GM21737 (cell line): ENCODE measurements at regions not wholly inside any gene's neighbourhood (a gene's known extent, or its start where the extent isn't known, plus 50 kb on each side); places are given as distances from the start of the nearest gene placed in this dataset.

ENCODE experiments used
- ATAC-seq: cut with Tn5 transposase; IDR thresholded peaks from one replicate; pipeline ENCODE4 v1.9.1; 2021; ENCODE audit warnings: mild to moderate bottlenecking, moderate library complexity; ENCODE audit not compliant: unreplicated experiment

DNA sequence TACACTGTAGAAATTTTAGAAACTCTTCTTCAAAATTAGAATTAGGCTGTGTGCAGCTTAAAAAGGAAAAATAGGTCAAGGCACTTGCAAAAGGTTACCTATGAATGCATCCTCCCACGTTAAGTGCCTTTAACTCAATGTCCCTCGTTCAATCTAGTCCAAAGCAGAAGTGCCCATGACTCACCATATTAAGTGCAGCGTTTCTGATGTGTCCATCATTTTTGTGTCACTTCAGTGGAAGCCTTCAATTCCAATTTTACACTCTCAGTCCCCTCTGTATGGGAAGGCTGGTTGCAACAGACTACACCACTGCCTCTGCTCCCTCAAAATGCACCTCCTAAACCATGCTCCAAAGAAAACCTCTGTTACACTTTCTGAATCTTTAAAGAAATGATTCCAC lies 53.4 kb downstream of the FOXB1 start:
- ATAC-seq, result no peak

DNA sequence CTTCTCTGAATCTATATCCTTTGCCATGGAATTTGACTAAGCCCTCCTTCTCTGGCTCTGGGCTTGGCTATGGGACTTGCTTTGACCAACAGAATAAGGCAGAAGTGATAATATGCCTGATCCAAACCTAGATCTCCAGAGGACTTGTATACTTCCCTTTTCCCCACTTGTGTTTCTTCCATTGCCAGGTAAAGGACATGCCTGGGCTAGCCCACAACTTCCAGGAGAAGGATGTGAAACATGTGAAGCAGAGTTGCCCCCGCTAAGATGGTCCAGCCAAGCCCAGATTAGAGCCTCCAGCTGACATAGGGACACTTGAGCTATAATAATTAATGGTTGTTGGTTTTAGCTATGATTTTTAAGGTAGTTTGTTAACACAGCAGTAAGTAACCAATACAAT lies 55.1 kb downstream of the FOXB1 start:
- ATAC-seq, result no peak

DNA sequence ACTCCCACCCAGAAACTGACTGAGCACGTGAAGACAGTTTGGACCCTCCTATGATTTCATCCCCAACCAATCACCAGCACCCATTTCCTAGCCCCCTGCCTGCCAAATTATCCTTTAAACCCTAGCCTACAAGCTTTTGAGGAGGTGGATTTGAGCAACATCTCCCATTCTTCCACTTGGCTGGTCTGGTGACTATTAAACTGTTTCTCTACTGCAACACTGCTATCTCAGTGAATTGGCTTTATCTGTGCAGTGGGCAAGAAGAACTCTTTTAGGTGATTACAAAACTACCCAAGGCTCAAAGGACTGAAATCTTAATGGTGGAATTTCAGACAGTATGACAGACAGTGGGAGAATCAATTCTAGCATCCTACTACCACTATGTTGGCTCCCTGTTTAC lies 57.6 kb downstream of the FOXB1 start:
- no peak for ATAC-seq

DNA sequence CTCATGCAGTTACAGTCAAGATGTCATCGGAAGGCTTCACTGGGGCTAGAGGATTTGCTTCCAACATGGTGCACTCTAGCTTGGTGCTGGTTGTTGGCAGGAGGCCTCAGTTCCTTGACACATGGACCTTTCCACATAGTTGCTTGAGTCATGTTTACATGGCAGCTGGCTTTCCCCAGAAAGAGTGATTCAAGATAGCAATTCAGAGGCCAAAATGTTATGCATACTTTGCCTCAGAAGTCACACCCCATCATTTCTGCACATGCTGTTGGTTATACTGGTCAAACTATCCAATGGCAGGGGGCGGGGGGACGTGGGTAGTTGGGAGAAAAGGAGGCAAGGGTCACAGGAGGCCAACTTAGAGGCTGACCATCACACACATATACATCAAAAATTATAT lies 58.7 kb downstream of the FOXB1 start:
- no peak for ATAC-seq

DNA sequence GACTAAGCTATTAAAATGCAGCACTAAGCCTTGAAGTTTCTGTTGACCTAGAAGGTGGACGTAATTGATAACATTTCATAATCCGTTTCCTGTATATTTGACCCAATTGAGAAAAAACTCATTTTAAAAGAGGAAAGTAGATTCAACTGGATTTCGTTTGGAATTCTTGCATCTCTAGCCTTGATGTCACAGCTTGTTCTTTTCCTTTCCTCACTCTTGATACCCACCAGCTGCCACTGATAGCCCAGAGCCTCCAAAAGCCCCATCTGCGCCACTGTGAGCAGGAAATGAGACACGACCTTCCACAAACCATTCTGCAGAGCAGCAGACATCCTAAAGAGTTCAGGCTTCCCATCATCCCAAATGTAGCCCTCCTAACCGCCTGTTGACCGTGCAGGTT lies 61.8 kb downstream of the FOXB1 start:
- ATAC-seq, result no peak

DNA sequence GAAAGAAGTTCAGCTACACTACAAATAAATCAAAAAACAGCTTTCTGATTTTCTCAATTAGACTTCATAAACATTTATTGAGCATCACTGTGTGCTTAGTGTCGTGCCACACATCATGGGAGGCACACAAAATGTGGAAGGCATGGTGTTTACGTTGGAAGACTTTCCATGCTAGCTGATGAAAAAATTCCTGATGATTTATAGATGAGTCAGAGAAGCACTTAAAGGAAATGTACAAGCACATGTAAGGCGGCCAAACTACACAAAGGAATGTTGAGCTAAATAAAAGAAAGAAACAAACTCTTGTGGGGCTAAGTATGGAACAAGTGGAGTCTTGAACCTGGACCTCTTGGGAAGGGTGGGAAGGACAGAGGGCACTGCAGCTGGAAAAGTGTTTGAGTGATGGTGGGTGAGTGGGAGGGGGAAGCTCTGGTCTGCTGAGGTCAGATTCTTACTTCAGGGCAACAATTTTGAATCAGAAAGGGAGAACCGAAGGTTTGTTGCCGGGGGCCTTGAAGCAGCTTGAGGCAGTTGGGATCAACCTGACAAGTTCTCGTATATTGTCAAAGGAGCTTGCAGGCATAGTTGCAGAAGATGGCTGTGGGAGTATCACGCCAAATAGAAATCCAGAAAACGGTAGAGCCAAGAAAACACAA lies 66.9 kb downstream of the FOXB1 start:
- no peak for ATAC-seq

DNA sequence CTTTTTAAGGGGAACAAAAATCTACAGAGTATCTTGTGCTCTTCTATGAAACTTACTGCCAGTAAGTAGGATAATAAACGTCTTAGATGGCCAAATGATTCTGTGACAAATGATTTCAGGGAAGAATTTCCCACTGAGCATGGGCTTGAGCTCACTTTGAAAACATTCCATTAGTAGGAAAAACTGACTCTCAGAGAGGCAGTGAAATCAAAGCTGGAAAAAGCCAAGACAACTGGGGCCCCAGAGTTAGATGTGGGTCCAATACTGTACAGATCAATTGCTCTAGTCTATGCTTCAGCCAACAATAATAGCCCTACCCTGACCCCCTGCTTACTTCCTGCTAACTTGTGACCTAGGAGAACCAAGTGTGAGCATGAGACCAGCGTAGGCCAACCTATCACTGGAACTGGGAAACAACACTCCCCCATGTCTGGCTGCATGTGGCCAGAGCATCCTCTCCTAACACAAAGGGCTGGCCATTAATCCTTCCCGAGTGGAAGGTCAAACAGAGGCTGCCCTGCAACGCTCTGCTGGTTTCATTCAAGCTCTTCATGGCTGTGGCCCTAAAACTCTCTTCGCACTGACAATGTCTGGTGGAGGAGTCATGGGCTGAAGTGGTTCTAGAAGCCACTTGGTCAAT lies 68.8 kb downstream of the FOXB1 start:
- ATAC-seq, result no peak

DNA sequence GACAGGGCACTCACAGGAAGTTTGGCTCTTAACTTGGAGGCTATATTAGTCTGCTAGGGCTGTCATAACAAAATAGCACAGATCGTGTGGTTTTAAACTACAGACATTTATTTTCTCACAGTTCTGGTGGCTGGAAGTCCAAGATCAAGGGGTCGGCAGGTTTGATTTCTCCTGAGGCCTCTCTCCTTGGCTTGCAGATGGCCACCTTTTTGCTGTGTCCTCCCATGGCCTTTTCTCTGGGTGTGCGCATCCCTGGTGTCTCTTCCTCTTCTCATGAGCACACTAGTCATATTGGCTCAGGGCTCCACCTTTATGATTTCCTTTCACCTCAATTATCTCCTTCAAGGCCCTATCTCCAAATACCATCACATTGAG lies 69.3 kb downstream of the FOXB1 start:
- no peak for ATAC-seq

DNA sequence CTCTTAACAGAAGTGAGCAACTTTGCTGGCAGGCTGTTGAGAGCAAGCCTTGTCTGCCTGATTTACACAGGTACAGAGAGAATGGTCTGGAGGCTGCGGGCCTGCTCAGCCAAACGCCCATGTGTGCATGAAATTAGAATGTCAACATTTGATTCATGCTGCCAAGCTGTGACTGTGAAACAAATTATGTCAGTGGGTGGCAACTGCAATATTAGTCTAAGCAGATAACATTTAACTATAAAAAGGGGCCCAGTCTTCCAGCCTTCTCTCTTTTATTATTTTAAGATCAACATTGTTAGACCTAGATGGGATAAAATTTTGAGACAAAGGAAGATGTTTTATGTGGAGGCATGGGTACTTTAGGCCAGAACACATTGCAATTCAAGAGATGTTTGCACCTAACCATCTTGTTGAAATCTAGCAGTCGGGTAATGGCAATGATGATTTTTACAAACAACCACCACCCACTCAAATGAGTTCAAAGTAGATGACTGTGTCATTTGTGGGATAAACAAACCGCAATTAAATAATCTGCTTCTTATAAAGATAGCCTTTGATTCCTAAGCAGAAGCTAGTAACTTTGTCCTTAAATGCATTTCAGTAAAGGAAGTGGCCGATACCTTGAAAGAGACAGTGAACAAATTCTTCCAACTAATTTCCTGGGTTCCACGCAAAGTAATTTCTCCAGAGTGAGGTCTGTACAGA lies 70.2 kb downstream of the FOXB1 start:
- ATAC-seq, result no peak

DNA sequence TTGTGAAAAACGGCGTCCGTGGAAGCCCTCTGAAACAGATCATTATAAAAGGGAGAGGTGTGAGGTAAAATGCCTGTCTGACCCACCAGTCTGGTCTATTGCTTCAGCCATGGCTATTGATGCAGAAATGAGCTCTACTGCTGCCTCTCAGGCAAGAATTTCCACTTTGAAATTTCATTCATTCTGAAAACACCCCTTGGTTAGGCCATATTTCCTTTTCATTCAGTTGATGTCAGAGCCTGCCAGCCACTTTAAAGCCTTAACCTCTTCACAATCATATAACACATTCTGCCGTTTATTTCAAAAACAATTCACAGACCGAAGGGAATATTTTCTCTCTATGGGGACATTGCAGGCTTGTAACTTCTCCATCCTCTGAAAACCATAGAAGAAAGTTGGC lies 71.9 kb downstream of the FOXB1 start:
- ATAC-seq, result no peak

DNA sequence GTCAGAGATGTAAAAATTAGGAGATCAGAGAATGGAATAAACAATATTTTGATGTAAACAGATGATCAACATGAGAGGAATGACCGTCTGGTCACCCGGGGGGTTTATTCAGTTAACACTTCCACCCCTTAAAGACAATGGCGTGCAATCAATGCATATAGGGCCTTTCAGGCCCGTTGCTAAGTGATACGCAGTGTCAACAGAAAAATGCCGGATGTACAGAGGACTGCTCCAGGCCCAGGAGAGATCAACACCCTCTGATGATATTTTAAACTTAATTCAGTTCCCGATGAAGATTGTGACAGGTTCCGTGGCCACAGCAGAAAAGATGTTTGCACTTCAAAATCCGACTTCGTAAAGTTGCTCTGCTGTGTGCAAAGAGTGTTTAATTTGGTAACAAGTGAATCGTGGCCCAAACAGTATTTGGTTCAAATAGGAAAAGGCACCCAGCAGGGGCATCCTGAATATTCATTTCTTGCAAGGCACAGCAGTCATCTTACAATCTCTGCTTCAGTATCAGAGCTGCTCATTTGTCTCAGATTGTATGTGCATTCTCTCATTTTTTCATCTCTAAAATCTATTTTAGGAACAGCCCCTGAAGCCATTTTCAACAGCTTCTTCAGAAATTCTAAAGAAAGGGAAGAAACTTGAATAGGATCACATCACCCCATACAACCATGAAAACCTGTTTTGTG lies 72.6 kb downstream of the FOXB1 start:
- no peak for ATAC-seq

DNA sequence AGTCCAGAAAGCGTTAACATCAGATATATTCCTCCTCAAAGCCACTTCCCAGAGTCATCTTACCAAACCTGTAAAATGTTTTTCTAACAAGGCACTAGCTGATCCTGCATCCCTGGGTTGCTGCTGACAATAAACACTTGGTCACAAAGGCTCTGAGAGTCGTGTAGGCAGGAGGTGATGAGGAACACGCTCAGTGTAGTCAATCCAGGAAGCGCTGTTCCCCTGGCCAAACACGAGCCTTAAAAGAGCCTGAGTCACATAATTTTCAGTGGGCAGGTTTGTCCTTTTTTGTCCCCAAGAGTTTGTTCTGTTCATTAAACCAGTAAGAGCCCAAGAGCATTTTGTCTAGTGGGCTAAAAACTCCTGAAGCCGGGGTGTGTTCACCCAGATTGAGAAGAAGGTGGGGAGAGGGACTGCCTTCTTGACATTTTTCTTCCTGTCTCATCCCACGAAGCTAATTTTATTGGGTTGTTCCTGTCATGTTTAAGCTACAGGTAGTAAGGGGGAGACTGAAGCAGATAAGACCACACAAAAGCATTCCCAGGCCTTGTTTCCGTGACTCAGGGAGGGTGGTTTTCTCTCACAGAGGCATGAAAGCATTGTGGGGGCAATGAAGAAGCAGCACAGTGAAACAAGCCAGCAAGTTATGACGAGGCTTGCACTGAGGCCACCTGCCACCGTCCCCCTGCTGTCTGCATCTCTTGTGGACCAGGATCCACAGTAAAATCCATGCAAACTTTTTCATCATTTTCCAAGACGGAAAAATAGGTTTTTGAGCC lies 73.7 kb downstream of the FOXB1 start:
- ATAC-seq, result no peak

DNA sequence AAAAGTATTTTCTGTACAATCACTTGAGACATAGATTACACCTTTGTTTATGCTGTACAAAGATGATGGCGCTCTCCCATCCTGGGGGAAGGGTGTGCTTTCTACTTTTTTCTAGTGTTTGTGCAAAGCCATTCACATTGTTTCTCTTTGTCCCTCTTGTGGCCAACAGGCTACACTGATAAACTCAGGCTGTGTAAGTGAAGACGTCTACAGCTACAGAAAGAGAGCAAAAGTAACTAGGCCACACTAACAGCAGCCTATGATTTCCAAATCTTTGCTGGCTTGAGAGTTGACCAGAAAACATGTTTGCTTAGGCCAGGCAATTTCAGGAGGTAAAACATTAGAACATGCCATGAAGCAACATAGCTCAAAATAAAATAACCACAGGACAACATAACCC lies 75.1 kb downstream of the FOXB1 start:
- ATAC-seq, result no peak

DNA sequence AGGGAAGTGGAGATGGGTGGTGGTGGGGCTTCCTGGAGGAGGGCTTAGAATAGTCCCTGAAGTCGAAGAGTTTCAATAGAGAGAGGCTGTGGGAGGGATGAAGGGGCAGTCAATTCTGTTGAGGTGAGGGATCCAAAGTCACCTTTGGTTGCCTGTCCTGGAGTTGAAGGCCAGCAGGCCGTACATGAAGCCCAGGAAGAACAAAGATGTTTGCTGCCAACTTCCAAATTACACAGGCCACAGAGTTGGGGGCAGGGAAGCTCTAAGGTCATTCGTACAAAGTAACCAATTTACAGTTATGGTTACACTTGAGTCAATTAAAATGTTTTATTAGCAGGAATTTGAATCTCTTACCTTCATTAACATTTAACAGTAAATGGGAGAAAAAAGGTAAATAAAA lies 77.9 kb downstream of the FOXB1 start:
- ATAC-seq, result no peak

DNA sequence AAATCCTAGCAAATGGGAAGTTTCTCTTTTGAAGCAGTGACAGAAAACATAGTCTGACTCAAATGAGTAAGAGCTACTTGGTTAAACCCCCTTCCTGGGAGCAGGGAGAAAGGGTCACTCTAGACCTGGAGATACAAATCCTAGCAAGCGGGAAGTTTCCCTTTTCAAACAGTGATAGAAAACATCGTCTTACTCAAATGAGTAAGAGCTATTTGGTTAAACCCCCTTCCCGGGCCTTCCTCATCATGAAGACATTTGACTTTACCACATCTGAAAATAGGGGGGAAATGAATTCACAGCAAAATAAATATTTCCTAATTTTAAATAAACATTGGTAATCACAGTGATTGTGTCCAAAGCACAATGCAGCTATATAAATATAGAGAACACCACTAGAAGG lies 79.2 kb downstream of the FOXB1 start:
- no peak for ATAC-seq

DNA sequence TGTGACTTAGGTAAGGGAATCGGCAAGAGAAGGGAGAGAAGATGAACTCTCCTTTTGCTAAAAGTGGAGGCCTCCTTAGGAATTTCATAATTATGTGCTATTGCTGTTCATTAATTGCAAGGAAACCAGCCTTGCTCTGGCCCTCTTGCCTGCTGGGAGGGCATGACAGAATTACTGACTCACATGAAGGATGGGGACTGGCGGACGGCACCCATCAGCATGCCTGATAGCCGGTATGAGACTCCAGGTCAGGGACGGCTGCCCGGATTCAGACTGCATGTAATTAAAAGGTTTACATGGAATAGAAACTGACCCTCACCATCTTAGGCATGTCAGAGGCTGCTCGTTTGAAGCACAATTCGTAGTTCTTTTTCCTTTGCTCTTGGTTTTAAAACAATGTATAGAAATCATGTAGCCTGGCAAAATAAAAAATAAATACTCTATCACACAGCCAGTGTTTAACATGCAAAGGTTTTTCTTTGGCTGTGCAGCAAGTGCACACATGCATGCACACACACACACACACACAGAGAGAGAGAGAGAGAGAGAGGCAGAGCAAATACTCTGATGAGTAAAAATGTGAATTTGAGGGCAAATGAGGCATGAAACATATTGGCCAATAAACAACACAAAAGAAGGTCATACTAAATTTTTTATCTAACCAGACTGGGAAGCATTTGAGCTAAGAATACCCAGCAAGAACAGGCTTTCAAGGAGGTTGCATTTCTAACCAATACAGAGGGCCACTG lies 82.7 kb downstream of the FOXB1 start:
- no peak for ATAC-seq

DNA sequence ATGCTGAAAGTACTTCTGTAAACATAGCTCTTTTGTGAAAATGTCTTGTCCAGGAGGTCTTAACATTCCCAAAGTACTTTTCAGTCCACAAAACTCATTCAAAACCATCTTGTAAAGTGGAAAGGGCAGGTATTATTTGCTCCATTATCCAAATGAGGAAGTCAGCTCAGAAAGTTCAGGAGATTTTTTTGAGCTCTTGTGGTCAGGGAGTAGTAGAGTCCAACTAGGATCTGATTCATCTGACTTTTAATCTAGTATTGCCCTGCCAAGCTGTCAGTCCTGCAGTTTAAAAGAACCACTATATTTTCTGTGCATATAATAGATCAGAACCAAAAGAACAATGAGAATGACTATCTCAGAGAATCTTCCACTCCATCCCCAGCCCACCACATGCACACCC lies 83.5 kb downstream of the FOXB1 start:
- ATAC-seq, result no peak

DNA sequence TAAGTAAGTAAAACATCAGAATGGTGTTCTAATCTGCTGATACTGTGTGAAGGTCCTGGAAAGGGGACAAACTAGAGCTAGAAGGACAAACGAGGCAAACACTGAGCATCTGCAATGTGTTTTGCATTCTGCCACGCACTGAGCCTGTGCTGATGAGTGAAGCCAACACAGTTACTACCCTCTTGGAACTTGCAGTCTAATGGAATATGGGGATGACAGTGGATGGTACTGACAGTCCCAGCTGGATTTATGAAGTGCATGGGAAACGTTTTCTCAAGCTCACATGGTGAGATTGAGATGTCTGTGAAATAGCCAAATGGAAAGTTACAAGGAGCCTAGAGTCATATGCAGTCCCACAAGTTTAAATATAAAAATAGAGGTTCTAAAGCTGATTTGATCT lies 86.6 kb downstream of the FOXB1 start:
- ATAC-seq, result no peak

DNA sequence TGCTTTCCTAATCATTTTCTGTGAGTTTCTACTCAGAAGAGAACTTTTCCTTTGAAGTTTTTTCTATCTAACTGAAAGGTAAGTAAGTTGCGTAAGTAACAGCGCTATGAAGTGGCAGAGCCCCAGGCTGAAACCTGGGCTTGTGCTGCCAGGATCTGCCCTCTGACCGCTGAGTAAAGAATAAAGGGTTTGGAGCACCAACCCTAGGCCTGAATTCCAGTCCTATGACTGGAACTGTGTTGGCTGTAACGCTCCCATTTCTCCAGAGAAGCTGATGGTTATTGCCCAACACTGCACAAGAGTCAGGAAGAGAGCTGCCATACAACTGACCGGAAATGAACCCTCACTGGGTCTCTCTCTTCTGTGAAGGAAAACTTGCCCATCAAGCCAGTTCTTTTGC lies 87.0 kb downstream of the FOXB1 start:
- no peak for ATAC-seq

DNA sequence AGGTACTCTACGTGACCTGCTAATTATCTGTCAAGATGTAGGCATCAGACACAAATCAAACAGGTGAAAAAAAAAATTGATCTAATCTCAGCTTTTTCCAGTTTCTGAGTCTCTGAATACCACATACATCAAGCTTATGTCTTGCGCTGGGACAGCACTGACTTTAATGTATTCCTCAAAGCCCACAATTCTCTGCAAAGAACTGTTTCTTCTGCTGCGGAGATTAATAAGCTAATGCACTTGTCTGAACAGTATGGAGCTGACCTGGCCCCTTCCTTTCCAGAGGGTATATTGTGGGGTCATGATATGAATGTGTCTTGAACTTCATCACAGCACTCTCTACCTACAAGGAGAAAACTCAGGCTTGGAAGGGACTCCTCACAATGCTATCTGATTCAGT lies 87.8 kb downstream of the FOXB1 start:
- no peak for ATAC-seq
